Activated T-cell treated with anti-CD3 and anti-CD28 coated beads for 24 hours (primary cell): ENCODE measurements at regions not wholly inside any gene's neighbourhood (a gene's known extent, or its start where the extent isn't known, plus 50 kb on each side); places are given as distances from the start of the nearest gene placed in this dataset.

Source experiments
- DNase-seq: peaks from one replicate; pipeline ENCODE4 v3.0.0-alpha.2; 2020; ENCODE audit warnings: low read depth

GRCh38 chr2:147408357-147408756 lies 436.5 kb upstream of the ACVR2A start:
- DNase-seq: no peak

GRCh38 chr2:147405651-147406050 lies 439.2 kb upstream of the ACVR2A start:
- DNase-seq: no peak

- DNase-seq: no peak
Measured at GRCh38 chr2:147398996-147399395, 445.8 kb upstream of the ACVR2A start.

- DNase-seq: no peak
Measured at GRCh38 chr2:147398301-147398700, 446.5 kb upstream of the ACVR2A start.

GRCh38 chr2:147396890-147397289 lies 447.9 kb upstream of the ACVR2A start:
- no peak for DNase-seq

- DNase-seq: no peak
Measured at GRCh38 chr2:147394179-147394790, 450.5 kb upstream of the ACVR2A start.

- no peak for DNase-seq
Measured at GRCh38 chr2:147392180-147392579, 452.6 kb upstream of the ACVR2A start.

- DNase-seq: no peak
Measured at GRCh38 chr2:147390475-147390874, 454.4 kb upstream of the ACVR2A start.

- DNase-seq: no peak
Measured at GRCh38 chr2:147389218-147389617, 455.6 kb upstream of the ACVR2A start.

- DNase-seq: no peak
Measured at GRCh38 chr2:147388217-147388616, 456.6 kb upstream of the ACVR2A start.

- DNase-seq: no peak
Measured at GRCh38 chr2:147386284-147386683, 458.5 kb upstream of the ACVR2A start.

- DNase-seq: no peak
Measured at GRCh38 chr2:147385600-147385999, 459.2 kb upstream of the ACVR2A start.

- no peak for DNase-seq
Measured at GRCh38 chr2:147384659-147385058, 460.2 kb upstream of the ACVR2A start.

- DNase-seq: no peak
Measured at GRCh38 chr2:147382322-147382948, 462.4 kb upstream of the ACVR2A start.

- DNase-seq: no peak
Measured at GRCh38 chr2:147378403-147378802, 466.4 kb upstream of the ACVR2A start.

GRCh38 chr2:147375073-147375472 lies 469.8 kb upstream of the ACVR2A start:
- DNase-seq: no peak

GRCh38 chr2:147374423-147374811 lies 470.4 kb upstream of the ACVR2A start:
- DNase-seq: no peak

GRCh38 chr2:147373800-147374422 lies 470.9 kb upstream of the ACVR2A start:
- no peak for DNase-seq

- no peak for DNase-seq
Measured at GRCh38 chr2:147368306-147368705, 476.5 kb upstream of the ACVR2A start.

- DNase-seq: no peak
Measured at GRCh38 chr2:147366279-147366678, 478.6 kb upstream of the ACVR2A start.

- DNase-seq: no peak
Measured at GRCh38 chr2:147365622-147366021, 479.2 kb upstream of the ACVR2A start.

GRCh38 chr2:147364597-147364996 lies 480.2 kb upstream of the ACVR2A start:
- no peak for DNase-seq

GRCh38 chr2:147363181-147363580 lies 481.6 kb upstream of the ACVR2A start:
- no peak for DNase-seq

GRCh38 chr2:147358375-147358774 lies 486.5 kb upstream of the ACVR2A start:
- DNase-seq: no peak
